ENCODE measurements at regions not wholly inside any gene's neighbourhood (a gene's known extent, or its start where the extent isn't known, plus 50 kb on each side); places are given as distances from the start of the nearest gene placed in this dataset.

DNA sequence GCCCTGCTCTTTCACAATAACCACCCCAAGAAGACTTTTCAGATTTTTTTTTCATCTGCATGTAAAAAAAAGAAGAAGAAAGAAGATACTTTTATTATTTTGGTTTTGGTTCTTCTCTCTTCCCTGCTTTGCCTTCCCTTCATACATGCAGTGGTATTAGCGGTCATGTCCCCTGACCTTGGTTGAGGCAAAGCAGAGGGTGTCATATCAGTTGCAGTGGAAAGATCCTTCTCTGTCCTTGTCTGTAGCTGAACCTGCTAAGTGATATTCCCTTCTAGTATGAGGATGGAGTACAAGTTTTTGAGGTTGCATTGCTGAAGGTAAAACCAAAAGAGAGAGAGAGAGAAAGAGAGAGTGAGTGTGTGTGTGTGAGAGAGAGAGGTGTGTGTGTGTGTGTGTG, 345.7 kb downstream of the UTRN start:
- Histone ChIP-seq H3K79me2 (ENCODE audit: insufficient read depth, low read length) (peaks cover 6% of the 10 kb centered on the region), H3K9ac (ENCODE audit: insufficient read depth, low read depth, low read length) (no peak overlapping the region), H3K9me3 (ENCODE audit: low read length) (no peaks in the 10 kb centered on the region), H4K20me1 (ENCODE audit: insufficient read depth, low read length) (peaks cover 18% of the 10 kb centered on the region; the same call in 1 of the 2 replicates), H3K27ac (ENCODE audit: extremely low read length, insufficient read depth, low read length) (no peak overlapping the region), H3K4me3 (replicated peaks in 1 of 3; ENCODE audit: insufficient read depth in 1 of 3, low read depth in 2 of 3, low read length in 3 of 3) (no peak overlapping the region), H3K27me3 (ENCODE audit: control insufficient read depth in 1 of 2, insufficient read depth in 2 of 2, low read length in 2 of 2) (no peaks in the 10 kb centered on the region), H3K4me1 (ENCODE audit: insufficient read depth, low read length) (peaks cover 18% of the 10 kb centered on the region), H2AFZ (ENCODE audit: low read length) (no peak overlapping the region), H3K4me2 (ENCODE audit: low read depth, low read length) (no peak overlapping the region), H3K36me3 (replicated peaks in 1 of 2; ENCODE audit: control insufficient read depth in 1 of 2, insufficient read depth in 2 of 2, low read length in 2 of 2) (peaks cover 2 to 3% of the 10 kb centered on the region in 2 experiments; a peak in 3 of 5 replicates)
- no peak for ATAC-seq
- no peak for FAIRE-seq
- WGBS (ENCODE audit: low lambda C conversion rate) = 98% methylated on average over 1 of the region's 1 CpG
- DNase-seq (ENCODE audit: low spot score) = no peak
- CTCF ChIA-PET (ENCODE audit: low intra/inter-chr PET ratio, low total read pairs) = no interaction called here
- intact Hi-C loops (cut with micrococcal nuclease; ENCODE audit: unreplicated experiment) (no loop called here), in situ Hi-C loops (cut with HindIII; ENCODE audit: extremely low pct_ligation_motif_present, low pct_unique_long_range_greater_than_20kb) (no loop called here)
- BruUV-seq (replicated peaks) = no TSS peak
- POLR2A ChIA-PET = no interaction called here
- TF ChIP-seq ZNF672 (CRISPR knock-in tag; IDR thresholded peaks at IDR 0.05) (no peak), REL (CRISPR knock-in tag; conservative IDR thresholded peaks at IDR 0.05) (no peak), ZNF558 (CRISPR knock-in tag; IDR thresholded peaks at IDR 0.05; ENCODE audit: borderline replicate concordance) (no peak), ZNF543 (CRISPR knock-in tag; IDR thresholded peaks at IDR 0.05) (no peak)
- TF ChIP-seq, protein P1, sequence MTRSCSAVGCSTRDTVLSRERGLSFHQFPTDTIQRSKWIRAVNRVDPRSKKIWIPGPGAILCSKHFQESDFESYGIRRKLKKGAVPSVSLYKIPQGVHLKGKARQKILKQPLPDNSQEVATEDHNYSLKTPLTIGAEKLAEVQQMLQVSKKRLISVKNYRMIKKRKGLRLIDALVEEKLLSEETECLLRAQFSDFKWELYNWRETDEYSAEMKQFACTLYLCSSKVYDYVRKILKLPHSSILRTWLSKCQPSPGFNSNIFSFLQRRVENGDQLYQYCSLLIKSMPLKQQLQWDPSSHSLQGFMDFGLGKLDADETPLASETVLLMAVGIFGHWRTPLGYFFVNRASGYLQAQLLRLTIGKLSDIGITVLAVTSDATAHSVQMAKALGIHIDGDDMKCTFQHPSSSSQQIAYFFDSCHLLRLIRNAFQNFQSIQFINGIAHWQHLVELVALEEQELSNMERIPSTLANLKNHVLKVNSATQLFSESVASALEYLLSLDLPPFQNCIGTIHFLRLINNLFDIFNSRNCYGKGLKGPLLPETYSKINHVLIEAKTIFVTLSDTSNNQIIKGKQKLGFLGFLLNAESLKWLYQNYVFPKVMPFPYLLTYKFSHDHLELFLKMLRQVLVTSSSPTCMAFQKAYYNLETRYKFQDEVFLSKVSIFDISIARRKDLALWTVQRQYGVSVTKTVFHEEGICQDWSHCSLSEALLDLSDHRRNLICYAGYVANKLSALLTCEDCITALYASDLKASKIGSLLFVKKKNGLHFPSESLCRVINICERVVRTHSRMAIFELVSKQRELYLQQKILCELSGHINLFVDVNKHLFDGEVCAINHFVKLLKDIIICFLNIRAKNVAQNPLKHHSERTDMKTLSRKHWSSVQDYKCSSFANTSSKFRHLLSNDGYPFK (CRISPR knock-in tag; IDR thresholded peaks at IDR 0.05; ENCODE audit: borderline replicate concordance) = no peak
- TF ChIP-seq, protein P2, sequence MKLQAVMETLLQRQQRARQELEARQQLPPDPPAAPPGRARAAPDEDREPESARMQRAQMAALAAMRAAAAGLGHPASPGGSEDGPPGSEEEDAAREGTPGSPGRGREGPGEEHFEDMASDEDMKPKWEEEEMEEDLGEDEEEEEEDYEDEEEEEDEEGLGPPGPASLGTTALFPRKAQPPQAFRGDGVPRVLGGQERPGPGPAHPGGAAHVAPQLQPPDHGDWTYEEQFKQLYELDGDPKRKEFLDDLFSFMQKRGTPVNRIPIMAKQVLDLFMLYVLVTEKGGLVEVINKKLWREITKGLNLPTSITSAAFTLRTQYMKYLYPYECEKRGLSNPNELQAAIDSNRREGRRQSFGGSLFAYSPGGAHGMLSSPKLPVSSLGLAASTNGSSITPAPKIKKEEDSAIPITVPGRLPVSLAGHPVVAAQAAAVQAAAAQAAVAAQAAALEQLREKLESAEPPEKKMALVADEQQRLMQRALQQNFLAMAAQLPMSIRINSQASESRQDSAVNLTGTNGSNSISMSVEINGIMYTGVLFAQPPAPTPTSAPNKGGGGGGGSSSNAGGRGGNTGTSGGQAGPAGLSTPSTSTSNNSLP (IDR thresholded peaks at IDR 0.05; ENCODE audit: low read depth, low read length) = no peak
- TF ChIP-seq, protein P3, sequence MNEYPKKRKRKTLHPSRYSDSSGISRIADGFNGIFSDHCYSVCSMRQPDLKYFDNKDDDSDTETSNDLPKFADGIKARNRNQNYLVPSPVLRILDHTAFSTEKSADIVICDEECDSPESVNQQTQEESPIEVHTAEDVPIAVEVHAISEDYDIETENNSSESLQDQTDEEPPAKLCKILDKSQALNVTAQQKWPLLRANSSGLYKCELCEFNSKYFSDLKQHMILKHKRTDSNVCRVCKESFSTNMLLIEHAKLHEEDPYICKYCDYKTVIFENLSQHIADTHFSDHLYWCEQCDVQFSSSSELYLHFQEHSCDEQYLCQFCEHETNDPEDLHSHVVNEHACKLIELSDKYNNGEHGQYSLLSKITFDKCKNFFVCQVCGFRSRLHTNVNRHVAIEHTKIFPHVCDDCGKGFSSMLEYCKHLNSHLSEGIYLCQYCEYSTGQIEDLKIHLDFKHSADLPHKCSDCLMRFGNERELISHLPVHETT (CRISPR knock-in tag; conservative IDR thresholded peaks at IDR 0.05) = no peak

All from HepG2 (cell line).